ENCODE measurements at regions not wholly inside any gene's neighbourhood (a gene's known extent, or its start where the extent isn't known, plus 50 kb on each side); places are given as distances from the start of the nearest gene placed in this dataset.
A peak's percentile ranks its signal among the peaks of the same experiment; 100 is the strongest.

- TF ChIP-seq CTCF (conservative IDR thresholded peaks at IDR 0.05; ENCODE audit: low read depth, low read length), result no peak
- peak overlapping the region; percentile 45 for H3K4me3 ChIP-seq (ENCODE audit: low read length)
- DNase-seq (ENCODE audit: low read depth), result peak; percentile 69
Observed at GRCh38 chr2:133674433-133675331, 106.4 kb upstream of the NCKAP5 start.

- DNase-seq (ENCODE audit: low read depth), result no peak
- no peak for TF ChIP-seq CTCF (conservative IDR thresholded peaks at IDR 0.05; ENCODE audit: low read depth, low read length)
- H3K4me3 ChIP-seq (ENCODE audit: low read length), result no peak overlapping the region
Observed at GRCh38 chr2:133676392-133677130, 108.3 kb upstream of the NCKAP5 start.

- DNase-seq (ENCODE audit: low read depth), result no peak
- no peak overlapping the region for H3K4me3 ChIP-seq (ENCODE audit: low read length)
- no peak for TF ChIP-seq CTCF (conservative IDR thresholded peaks at IDR 0.05; ENCODE audit: low read depth, low read length)
Observed at GRCh38 chr2:133680343-133681049, 112.2 kb upstream of the NCKAP5 start.

GRCh38 chr2:133682347-133682746 lies 114.1 kb upstream of the NCKAP5 start:
- no peak for DNase-seq (ENCODE audit: low read depth)
- H3K4me3 ChIP-seq (ENCODE audit: low read length), result no peak overlapping the region
- TF ChIP-seq CTCF (conservative IDR thresholded peaks at IDR 0.05; ENCODE audit: low read depth, low read length), result no peak

DNA sequence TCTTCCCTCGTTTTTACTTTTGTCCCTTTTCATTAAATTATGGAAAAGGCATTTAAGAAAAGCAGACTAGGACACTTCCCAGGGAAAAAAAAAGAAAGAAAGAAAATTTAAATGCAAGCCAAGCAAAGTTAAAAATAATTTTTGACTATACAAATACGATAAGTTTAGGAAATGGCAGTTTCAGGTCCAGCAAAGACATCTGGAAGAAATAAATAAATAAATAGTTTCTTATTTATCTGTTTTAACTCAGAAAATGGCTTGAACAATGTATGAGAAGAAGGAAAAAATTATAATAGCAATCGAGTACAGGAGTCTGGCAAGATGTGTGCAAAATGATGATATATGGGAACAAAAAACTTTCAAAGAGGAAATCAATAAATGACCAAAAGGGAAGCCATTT lies 114.6 kb upstream of the NCKAP5 start:
- TF ChIP-seq CTCF (conservative IDR thresholded peaks at IDR 0.05; ENCODE audit: low read depth, low read length), result no peak
- DNase-seq (ENCODE audit: low read depth), result no peak
- H3K4me3 ChIP-seq (ENCODE audit: low read length), result no peak overlapping the region

DNA sequence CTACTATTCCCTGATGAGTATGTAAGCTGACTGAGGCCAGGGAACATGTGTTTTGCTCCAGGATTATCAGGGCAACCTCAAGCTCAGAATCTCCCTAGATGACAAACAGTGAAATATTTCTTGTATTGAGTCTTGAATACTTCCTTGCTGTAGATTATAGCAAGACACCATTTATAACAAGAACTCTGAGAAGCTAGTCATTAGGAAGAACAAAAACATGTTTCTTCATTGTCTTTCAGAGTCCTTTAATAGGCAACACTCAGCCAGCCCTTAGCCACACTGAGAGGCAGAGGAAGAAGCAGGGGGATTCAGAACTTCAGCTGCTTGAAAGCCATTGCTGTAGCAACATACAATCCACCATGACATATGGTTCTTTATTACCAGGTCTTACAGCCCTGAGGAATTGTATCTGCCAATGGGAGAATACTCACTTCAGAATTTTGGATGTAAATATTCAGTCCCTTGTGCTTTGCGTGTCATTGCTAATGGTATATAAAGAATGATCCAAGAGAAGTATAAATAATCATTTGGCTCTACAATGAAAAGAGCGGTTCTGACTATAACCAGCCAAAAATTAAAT lies 117.5 kb upstream of the NCKAP5 start:
- no peak for TF ChIP-seq CTCF (conservative IDR thresholded peaks at IDR 0.05; ENCODE audit: low read depth, low read length)
- DNase-seq (ENCODE audit: low read depth), result no peak
- H3K4me3 ChIP-seq (ENCODE audit: low read length), result no peak overlapping the region
